Peyer's patch (tissue), 4 donors: ENCODE measurements at regions not wholly inside any gene's neighbourhood (a gene's known extent, or its start where the extent isn't known, plus 50 kb on each side); places are given as distances from the start of the nearest gene placed in this dataset.

Source experiments
- DNase-seq, 3 donors: peaks; one replicate each; pipeline ENCODE4 v3.0.0-alpha.2; 2017 to 2019
- H3K27ac ChIP-seq, 4 donors: fragments of 200-600 bp; sonication (generic); one replicate each; pipeline ENCODE4 v1.5.1; 2016 to 2019
- H3K27me3 ChIP-seq, 2 donors: fragments of 200-600 bp; sonication (generic); one replicate each; pipeline ENCODE4 v1.5.1; 2019
- H3K36me3 ChIP-seq, 3 donors: fragments of 200-600 bp; sonication (generic); one replicate each; pipeline ENCODE4 v1.5.1; 2016 to 2019
- H3K4me1 ChIP-seq, 4 donors: fragments of 200-600 bp; sonication (generic); one replicate each; pipeline ENCODE4 v1.5.1; 2016 to 2019
- H3K4me3 ChIP-seq, 4 donors: fragments of 200-600 bp; sonication (generic); 1 replicate in 3 of 4; 2 replicates in 1 of 4; pipeline ENCODE4 v1.5.1; 2016 to 2019; ENCODE audit warnings: mild to moderate bottlenecking in 1 of 4
- H3K9me3 ChIP-seq, 4 donors: fragments of 200-600 bp; sonication (generic); one replicate each; pipeline ENCODE4 v1.5.1; 2016 to 2019; ENCODE audit warnings: mild to moderate bottlenecking in 1 of 4
- POLR2A ChIP-seq, 2 donors: fragments of 450-650 bp; IDR thresholded peaks; one replicate each; pipeline ENCODE4 v1.5.1; 2017; ENCODE audit warnings: antibody characterized with exemption in 2 of 2, mild to moderate bottlenecking in 2 of 2, moderate library complexity in 2 of 2
- TF ChIP-seq, protein P1 (sequence below), 6 experiments: fragments of 450-650 bp in 4 of 6; fragments of 200-600 bp in 2 of 6; sonication (generic) in 1 of 6; IDR thresholded peaks; one replicate each; pipeline ENCODE4 v1.5.1; 2017 to 2019; ENCODE audit warnings: antibody characterized with exemption in 6 of 6, mild to moderate bottlenecking in 3 of 6, moderate library complexity in 1 of 6

DNA sequence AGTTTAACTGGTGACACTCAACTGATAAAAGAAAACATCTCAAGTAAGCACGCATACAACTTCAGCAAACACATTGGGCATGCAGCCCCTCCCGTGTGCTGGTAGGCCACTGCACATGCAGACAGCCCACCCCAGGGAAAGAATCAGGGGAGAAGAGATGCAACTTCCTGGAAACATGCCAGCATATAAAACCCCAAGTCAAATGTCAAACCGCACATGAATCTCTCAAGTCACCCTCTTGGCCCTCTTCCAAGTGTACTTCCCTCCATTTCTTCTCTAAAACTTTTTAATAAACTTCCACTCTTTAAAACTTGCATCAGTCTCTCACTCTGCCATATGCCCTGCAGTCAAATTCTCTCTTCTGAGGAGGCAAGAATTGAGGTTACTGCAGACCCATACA, 732.7 kb downstream of the SEMA5A start:
- no peak overlapping the region for H3K4me3 ChIP-seq
- H3K9me3 ChIP-seq: no peaks in the 10 kb centered on the region
- no peak overlapping the region for H3K27ac ChIP-seq
- H3K36me3 ChIP-seq: no peaks in the 10 kb centered on the region
- TF ChIP-seq, protein P1, sequence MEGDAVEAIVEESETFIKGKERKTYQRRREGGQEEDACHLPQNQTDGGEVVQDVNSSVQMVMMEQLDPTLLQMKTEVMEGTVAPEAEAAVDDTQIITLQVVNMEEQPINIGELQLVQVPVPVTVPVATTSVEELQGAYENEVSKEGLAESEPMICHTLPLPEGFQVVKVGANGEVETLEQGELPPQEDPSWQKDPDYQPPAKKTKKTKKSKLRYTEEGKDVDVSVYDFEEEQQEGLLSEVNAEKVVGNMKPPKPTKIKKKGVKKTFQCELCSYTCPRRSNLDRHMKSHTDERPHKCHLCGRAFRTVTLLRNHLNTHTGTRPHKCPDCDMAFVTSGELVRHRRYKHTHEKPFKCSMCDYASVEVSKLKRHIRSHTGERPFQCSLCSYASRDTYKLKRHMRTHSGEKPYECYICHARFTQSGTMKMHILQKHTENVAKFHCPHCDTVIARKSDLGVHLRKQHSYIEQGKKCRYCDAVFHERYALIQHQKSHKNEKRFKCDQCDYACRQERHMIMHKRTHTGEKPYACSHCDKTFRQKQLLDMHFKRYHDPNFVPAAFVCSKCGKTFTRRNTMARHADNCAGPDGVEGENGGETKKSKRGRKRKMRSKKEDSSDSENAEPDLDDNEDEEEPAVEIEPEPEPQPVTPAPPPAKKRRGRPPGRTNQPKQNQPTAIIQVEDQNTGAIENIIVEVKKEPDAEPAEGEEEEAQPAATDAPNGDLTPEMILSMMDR (IDR thresholded peaks at IDR 0.05): no peak
- TF ChIP-seq POLR2A (IDR thresholded peaks at IDR 0.05): no peak
- DNase-seq: no peak
- H3K4me1 ChIP-seq: no peaks in the 10 kb centered on the region
- H3K27me3 ChIP-seq: no peaks in the 10 kb centered on the region

DNA sequence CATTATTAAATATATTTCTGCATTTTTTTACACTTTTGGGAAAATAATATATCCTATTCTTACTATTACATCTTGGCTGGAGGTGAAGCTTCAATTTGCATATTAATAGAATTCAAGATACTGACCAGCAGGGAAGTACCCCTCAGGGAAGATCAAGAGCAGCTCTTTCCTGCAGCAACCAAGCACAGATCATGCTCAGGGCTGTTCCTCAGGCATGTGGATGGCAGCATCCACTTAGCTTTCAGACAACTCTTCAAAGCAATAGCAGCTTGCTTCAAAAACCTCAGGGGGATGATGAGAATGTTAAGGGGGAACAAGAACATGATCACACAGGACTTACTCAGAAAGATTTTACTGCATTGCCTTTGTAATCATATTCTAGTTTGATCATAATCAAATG, 731.8 kb downstream of the SEMA5A start:
- no peak overlapping the region for H3K27ac ChIP-seq
- DNase-seq: no peak
- H3K36me3 ChIP-seq: no peaks in the 10 kb centered on the region
- no peak for TF ChIP-seq POLR2A (IDR thresholded peaks at IDR 0.05)
- TF ChIP-seq, protein P1 (IDR thresholded peaks at IDR 0.05): no peak
- H3K9me3 ChIP-seq: no peaks in the 10 kb centered on the region
- no peaks in the 10 kb centered on the region for H3K27me3 ChIP-seq
- no peak overlapping the region for H3K4me3 ChIP-seq
- no peaks in the 10 kb centered on the region for H3K4me1 ChIP-seq

DNA sequence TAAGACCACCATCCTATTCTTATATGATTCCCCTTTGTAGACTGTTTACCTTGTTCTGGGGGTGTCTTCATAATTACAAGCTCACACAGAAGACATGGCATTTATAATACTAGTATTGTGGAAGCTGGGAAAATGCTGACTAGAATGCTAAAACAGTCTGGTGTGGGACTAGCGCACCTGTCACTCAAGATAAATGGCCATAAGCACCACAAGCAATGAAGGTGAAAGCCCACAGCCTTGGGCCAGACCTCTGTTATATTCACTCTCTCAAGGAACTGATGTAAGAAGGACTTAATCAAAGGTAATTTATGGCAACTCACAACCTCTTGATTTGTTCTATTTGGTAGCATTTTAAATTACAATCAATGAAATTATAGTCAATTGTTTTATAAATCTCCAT, 721.5 kb downstream of the SEMA5A start:
- no peak for DNase-seq
- no peaks in the 10 kb centered on the region for H3K27me3 ChIP-seq
- H3K27ac ChIP-seq: no peak overlapping the region
- H3K9me3 ChIP-seq: no peaks in the 10 kb centered on the region
- no peaks in the 10 kb centered on the region for H3K36me3 ChIP-seq
- TF ChIP-seq, protein P1 (IDR thresholded peaks at IDR 0.05): no peak
- no peak for TF ChIP-seq POLR2A (IDR thresholded peaks at IDR 0.05)
- H3K4me1 ChIP-seq: no peaks in the 10 kb centered on the region
- no peak overlapping the region for H3K4me3 ChIP-seq

DNA sequence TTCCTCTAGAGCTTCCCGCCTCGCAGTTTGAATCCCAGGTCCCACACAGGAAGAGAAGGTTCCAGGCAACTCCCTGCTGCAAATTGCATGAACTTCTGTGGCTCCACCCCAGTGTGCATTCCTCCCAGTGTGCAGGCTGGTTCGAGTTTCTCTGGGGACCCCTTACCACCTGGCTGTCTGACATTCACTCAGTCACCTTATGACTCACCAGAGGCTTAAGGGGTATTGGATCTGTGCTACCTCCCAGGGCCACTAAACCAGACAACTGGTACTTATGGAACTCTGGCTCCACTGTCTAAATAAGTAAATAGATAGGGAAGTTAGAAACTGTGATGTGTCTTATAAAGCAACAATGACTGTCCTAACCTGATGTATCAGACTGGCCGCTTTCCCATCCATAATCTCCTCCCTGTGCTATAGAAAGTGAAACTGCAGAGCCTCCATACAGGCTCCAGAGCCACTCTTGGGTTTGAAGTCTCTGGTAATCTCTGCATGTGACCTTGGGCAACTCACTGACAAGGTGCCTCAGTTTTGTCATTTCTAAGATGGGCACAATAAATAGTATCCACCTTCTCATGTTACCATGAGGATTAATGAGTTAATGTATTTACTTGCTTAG, 720.6 kb downstream of the SEMA5A start:
- no peak for DNase-seq
- H3K9me3 ChIP-seq: no peaks in the 10 kb centered on the region
- H3K27ac ChIP-seq: no peak overlapping the region
- no peaks in the 10 kb centered on the region for H3K27me3 ChIP-seq
- no peak overlapping the region for H3K4me3 ChIP-seq
- H3K36me3 ChIP-seq: no peaks in the 10 kb centered on the region
- H3K4me1 ChIP-seq: no peaks in the 10 kb centered on the region
- TF ChIP-seq POLR2A (IDR thresholded peaks at IDR 0.05): no peak
- TF ChIP-seq, protein P1 (IDR thresholded peaks at IDR 0.05): no peak

DNA sequence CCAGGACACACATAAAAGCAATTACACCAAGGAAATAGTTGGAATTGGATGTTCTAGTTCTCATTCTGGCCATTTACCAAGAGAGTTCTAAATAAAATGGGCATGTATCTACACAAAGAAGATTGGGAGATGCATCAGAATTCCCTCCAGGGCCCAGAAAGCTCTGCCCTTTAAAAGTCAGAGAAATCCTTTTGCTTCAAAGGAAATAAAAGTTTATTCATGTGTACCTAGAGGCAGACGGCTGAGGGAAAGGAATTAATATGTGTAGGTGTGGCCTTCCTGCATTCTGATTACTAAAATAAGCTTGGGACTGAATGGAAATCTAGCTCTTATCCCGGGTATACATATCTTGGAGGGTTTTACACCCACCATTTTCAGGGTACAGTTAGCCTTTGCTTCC, 719.4 kb downstream of the SEMA5A start:
- no peaks in the 10 kb centered on the region for H3K36me3 ChIP-seq
- no peak overlapping the region for H3K27ac ChIP-seq
- no peak for DNase-seq
- no peaks in the 10 kb centered on the region for H3K9me3 ChIP-seq
- no peak overlapping the region for H3K4me3 ChIP-seq
- TF ChIP-seq POLR2A (IDR thresholded peaks at IDR 0.05): no peak
- TF ChIP-seq, protein P1 (IDR thresholded peaks at IDR 0.05): no peak
- no peaks in the 10 kb centered on the region for H3K4me1 ChIP-seq
- no peaks in the 10 kb centered on the region for H3K27me3 ChIP-seq

DNA sequence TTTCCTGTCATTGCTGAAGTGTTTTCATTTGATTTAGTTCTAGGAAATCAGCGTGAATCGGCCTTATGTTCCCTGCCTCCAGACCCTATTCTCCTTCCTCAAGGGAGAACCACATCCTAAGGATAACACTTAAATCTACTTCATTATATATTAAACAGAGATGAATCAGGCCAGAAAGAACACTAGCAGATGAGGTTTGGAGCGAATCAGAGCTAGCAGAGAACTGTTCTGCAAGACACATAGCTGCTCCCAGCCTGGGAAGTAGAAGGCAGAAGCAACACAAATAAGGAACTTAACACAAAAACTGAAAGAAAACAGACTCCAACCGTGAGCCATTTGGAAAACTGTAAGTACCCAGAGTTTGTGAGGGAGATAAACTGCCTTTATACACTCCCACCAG, 718.2 kb downstream of the SEMA5A start:
- Histone ChIP-seq H3K27ac (no peak overlapping the region), H3K4me3 (no peak overlapping the region), H3K9me3 (no peaks in the 10 kb centered on the region), H3K4me1 (no peaks in the 10 kb centered on the region), H3K27me3 (no peaks in the 10 kb centered on the region), H3K36me3 (no peaks in the 10 kb centered on the region)
- no peak for TF ChIP-seq POLR2A (IDR thresholded peaks at IDR 0.05)
- TF ChIP-seq, protein P1 (IDR thresholded peaks at IDR 0.05): no peak
- DNase-seq: no peak
